Activated B cell treated with CpG ODN at 0.5 μM for 24 hours (primary cell): ENCODE measurements at regions not wholly inside any gene's neighbourhood (a gene's known extent, or its start where the extent isn't known, plus 50 kb on each side); places are given as distances from the start of the nearest gene placed in this dataset.
"Not testable (repeated sequence)": the region's sequence is repeated elsewhere in the genome, so short reads cannot be mapped to it uniquely, and the experiment has no call there.

Source experiments
- ATAC-seq: fragments of 200-7000 bp; cut with Tn5 transposase; one replicate; pipeline ENCODE4 v1.10.0; 2021; ENCODE audit warnings: low read depth, mild to moderate bottlenecking, moderate library complexity
- CTCF ChIA-PET: fragments of 350-600 bp; sonication (Branson Sonifier 250); formaldehyde crosslinking; loops from one replicate; lab custom pipeline; 2021; ENCODE audit warnings: antibody characterized with exemption; lab: Charles Lee
- POLR2A ChIA-PET: fragments of 350-600 bp; sonication (Branson Sonifier 250); formaldehyde crosslinking; loops from one replicate; lab custom pipeline; 2021; ENCODE audit warnings: antibody characterized with exemption; lab: Charles Lee
- DNase-seq: peaks from one replicate; pipeline ENCODE4 v3.0.0; 2022
- H3K27ac Mint-ChIP-seq: one replicate; pipeline ENCODE4 v1.8.0; 2020; ENCODE audit warnings: mixed read lengths
- H3K27me3 Mint-ChIP-seq: one replicate; pipeline ENCODE4 v1.8.0; 2021; ENCODE audit warnings: mixed read lengths
- H3K36me3 Mint-ChIP-seq: one replicate; pipeline ENCODE4 v1.8.0; 2021; ENCODE audit warnings: low read depth, mixed read lengths
- H3K4me1 Mint-ChIP-seq: one replicate; pipeline ENCODE4 v1.8.0; 2021; ENCODE audit warnings: mixed read lengths
- H3K4me3 Mint-ChIP-seq: one replicate; pipeline ENCODE4 v1.8.0; 2020; ENCODE audit warnings: mild to moderate bottlenecking, mixed read lengths
- H3K9me3 Mint-ChIP-seq: one replicate; pipeline ENCODE4 v1.8.0; 2020; ENCODE audit warnings: mixed read lengths
- intact Hi-C: fragments of 100-400 bp; cut with micrococcal nuclease; formaldehyde crosslinking; loops from one replicate; pipeline ENCODE4 v1.15.1; 2024
- TF ChIP-seq, protein P1 (sequence below): fragments of 200-600 bp; IDR thresholded peaks from one replicate; pipeline ENCODE4 v1.8.0; 2022; ENCODE audit warnings: antibody characterized with exemption, mild to moderate bottlenecking

DNA sequence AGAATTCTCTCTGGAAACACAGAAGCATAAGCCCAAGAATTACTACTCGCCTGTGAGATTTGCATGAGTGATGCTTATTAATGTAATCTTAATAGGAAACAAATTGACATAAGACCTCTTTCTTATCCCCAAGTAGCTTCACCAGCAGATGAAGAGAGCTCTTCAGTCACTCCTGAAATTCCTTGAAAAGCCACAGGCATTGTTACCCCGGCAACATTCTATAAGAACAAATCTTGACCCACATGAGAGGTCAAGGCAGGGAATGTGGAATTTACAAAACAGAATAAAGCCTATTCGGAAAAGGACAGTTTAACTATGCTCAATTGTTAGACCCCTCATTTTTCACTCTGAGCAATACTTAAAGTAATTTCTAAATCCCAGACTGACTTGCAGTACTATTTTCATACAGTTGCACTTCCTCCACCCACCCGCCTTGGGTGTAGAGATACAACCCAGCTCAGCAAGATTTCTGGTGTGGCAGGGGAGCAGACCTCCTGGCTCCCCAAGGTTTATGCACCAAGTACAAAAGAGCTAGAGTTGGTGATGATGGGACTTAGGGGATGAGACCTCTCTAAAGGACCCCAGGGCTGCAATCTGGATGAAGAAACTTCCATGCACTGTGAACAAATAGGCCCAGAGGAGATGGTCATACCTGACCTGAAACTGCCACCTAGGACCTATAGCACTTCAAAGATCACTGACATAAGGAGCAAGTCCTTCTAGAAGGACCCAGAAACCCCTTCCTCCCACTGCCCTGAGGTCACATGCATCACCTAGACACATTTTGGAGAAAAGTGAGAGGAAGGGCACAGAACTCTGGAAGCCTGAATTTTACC, 242.1 kb downstream of the ZNF608 start:
- DNase-seq = no peak
- CTCF ChIA-PET = no interaction called here

DNA sequence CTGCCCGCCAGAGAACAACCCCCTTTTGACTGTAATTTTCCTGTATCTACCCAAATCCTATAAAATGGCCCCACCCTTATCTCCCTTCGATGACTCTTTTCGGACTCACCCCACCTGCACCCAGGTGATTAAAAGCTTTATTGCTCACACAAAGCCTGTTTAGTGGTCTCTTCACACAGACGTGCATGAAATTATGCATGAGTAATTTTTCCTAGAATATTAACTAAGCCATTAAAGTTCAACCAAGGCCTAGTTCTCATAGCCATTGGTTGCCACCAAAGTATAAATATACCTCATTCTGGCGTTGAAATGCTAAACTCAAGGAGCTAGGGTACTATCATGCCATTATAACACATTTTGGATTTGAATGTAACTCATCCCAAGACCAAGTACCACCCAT, 243.9 kb downstream of the ZNF608 start:
- peaks cover 8% of the 10 kb centered on the region for H3K4me1 Mint-ChIP-seq
- H3K9me3 Mint-ChIP-seq = no peaks in the 10 kb centered on the region
- ChIA-PET CTCF (no interaction called here), POLR2A (no interaction called here)
- no peak overlapping the region for H3K27ac Mint-ChIP-seq
- ATAC-seq (no peak), DNase-seq (no peak)
- no peaks in the 10 kb centered on the region for H3K27me3 Mint-ChIP-seq
- intact Hi-C loops = no loop called here
- no peak overlapping the region for H3K4me3 Mint-ChIP-seq
- TF ChIP-seq, protein P1, sequence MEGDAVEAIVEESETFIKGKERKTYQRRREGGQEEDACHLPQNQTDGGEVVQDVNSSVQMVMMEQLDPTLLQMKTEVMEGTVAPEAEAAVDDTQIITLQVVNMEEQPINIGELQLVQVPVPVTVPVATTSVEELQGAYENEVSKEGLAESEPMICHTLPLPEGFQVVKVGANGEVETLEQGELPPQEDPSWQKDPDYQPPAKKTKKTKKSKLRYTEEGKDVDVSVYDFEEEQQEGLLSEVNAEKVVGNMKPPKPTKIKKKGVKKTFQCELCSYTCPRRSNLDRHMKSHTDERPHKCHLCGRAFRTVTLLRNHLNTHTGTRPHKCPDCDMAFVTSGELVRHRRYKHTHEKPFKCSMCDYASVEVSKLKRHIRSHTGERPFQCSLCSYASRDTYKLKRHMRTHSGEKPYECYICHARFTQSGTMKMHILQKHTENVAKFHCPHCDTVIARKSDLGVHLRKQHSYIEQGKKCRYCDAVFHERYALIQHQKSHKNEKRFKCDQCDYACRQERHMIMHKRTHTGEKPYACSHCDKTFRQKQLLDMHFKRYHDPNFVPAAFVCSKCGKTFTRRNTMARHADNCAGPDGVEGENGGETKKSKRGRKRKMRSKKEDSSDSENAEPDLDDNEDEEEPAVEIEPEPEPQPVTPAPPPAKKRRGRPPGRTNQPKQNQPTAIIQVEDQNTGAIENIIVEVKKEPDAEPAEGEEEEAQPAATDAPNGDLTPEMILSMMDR = no peak
- H3K36me3 Mint-ChIP-seq = no peaks in the 10 kb centered on the region

More for the DNA sequence above, 242.1 kb downstream of the ZNF608 start:
- POLR2A ChIA-PET = interaction anchor here (0.7 kb wide), 1 partner anchor 447 kb away, joined by 3 read pairs; no protein-coding TSS in a partner anchor
- Mint-ChIP-seq H3K36me3 (no peaks in the 10 kb centered on the region), H3K4me3 (no peak overlapping the region), H3K27me3 (no peaks in the 10 kb centered on the region), H3K9me3 (no peaks in the 10 kb centered on the region), H3K4me1 (peaks cover 8% of the 10 kb centered on the region), H3K27ac (no peak overlapping the region)
- intact Hi-C loops = no loop called here
- TF ChIP-seq, protein P1 = no peak
- ATAC-seq = peak; percentile 42

DNA sequence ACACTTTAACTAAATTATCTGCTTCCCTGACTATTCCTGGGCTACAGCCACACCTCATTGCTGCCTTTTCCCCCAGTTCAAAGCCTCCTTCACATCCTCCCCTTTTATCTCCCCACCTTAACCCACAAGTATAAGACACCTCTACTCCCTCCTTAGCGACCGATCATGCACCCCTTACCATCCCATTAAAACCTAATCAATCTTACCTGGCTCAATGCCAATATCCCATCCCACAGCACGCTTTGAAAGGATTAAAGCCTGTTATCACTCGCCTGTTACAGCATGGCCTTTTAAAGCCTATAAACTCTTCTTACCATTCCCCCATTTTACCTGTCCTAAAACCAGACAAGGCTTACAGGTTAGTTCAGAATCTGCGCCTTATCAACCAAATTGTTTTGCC, 246.6 kb downstream of the ZNF608 start:
- ATAC-seq, H3K9me3 Mint-ChIP-seq, intact Hi-C loops, H3K4me1 Mint-ChIP-seq, DNase-seq, H3K4me3 Mint-ChIP-seq, H3K27me3 Mint-ChIP-seq, POLR2A ChIA-PET, H3K36me3 Mint-ChIP-seq, CTCF ChIA-PET, H3K27ac Mint-ChIP-seq: not testable (repeated sequence)

DNA sequence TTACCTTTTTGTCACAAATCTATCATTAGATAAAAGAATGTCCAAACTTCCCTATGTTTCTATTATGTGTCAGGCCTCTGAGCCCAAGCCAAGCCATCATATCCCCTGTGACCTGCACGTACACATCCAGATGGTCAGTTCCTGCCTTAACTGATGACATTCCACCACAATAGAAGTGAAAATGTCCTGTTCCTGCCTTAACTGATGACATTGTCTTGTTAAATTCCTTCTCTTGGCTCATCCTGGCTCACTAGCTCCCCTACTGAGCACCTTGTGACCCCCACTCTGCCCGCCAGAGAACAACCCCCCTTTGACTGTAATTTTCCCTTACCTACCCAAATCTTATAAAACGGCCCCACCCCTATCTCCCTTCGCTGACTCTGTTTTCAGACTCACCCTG, 249.5 kb downstream of the ZNF608 start:
- ATAC-seq, H3K27ac Mint-ChIP-seq, H3K4me3 Mint-ChIP-seq, intact Hi-C loops, H3K27me3 Mint-ChIP-seq, H3K36me3 Mint-ChIP-seq, DNase-seq, H3K4me1 Mint-ChIP-seq, H3K9me3 Mint-ChIP-seq, CTCF ChIA-PET: not testable (repeated sequence)
- POLR2A ChIA-PET = interaction anchor here (0.7 kb wide), 1 partner anchor 251 kb away, joined by 3 read pairs; no protein-coding TSS in a partner anchor

DNA sequence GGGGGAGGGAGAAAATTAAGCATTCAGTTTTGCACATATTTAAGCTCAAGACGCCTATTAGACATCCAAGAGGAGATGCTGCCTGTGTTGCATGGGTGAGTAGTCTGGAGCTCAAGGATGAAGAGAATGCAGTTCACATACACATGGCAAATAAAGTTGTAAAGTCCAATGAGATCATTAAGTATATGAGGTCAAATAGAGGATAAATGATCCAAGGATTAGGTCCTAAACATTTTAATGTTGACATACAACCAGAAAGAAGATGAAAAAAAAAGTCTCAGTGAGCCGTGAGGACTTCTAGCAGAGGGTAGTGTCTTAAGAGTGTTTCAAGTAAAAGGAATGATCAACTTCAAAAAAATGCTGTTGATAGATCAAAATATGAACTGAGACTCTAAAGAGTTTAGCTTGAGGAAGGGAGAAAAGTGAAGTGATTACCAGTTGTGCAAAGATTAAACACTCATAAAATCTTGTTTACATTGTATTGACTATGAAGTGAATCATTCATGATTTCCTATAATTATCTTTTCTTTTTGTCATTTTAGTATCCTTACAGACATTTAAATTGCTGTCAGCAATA, 251.8 kb downstream of the ZNF608 start:
- H3K4me3 Mint-ChIP-seq = no peak overlapping the region
- DNase-seq = no peak
- intact Hi-C loops = no loop called here
- H3K27ac Mint-ChIP-seq = no peak overlapping the region
- H3K27me3 Mint-ChIP-seq = no peaks in the 10 kb centered on the region
- ChIA-PET CTCF (interaction anchor here (0.7 kb wide), 1 partner anchor 847 kb away, joined by 3 read pairs; no protein-coding TSS in a partner anchor), POLR2A (interaction anchor here (0.7 kb wide), 1 partner anchor 61 kb away, joined by 3 read pairs; no protein-coding TSS in a partner anchor)
- H3K9me3 Mint-ChIP-seq = peaks cover 16% of the 10 kb centered on the region
- no peaks in the 10 kb centered on the region for H3K4me1 Mint-ChIP-seq
- H3K36me3 Mint-ChIP-seq = peaks cover 5% of the 10 kb centered on the region
- TF ChIP-seq, protein P1 = no peak
- ATAC-seq = no peak
